Dedifferentiated amniotic fluid mesenchymal stem cell (primary cell): ENCODE measurements at regions not wholly inside any gene's neighbourhood (a gene's known extent, or its start where the extent isn't known, plus 50 kb on each side); places are given as distances from the start of the nearest gene placed in this dataset.
"Not testable (repeated sequence)": the region's sequence is repeated elsewhere in the genome, so short reads cannot be mapped to it uniquely, and the experiment has no call there.

Experiments
- DNase-seq: peaks from one replicate; pipeline ENCODE4 v3.0.0-alpha.2; 2016; ENCODE audit errors: extremely low spot score

- DNase-seq: not testable (repeated sequence)
These were observed 144.7 kb upstream of the CRYM start for GRCh38 chr16:21422824-21423223.

- DNase-seq: not testable (repeated sequence)
These were observed 126.6 kb upstream of the CRYM start for GRCh38 chr16:21404699-21405098.

- DNase-seq: not testable (repeated sequence)
These were observed 119.8 kb upstream of the CRYM start for GRCh38 chr16:21397866-21398265.

- DNase-seq: not testable (repeated sequence)
These were observed 118.5 kb upstream of the CRYM start for GRCh38 chr16:21396545-21396944.

- DNase-seq: not testable (repeated sequence)
These were observed 112.5 kb upstream of the CRYM start for GRCh38 chr16:21390634-21391033.

- DNase-seq: not testable (repeated sequence)
These were observed 111.8 kb upstream of the CRYM start for GRCh38 chr16:21389860-21390259.

GRCh38 chr16:21387757-21388156 is 109.7 kb upstream of the CRYM start:
- not testable (repeated sequence) for DNase-seq

GRCh38 chr16:21386201-21386915 is 108.3 kb upstream of the CRYM start:
- DNase-seq: not testable (repeated sequence)

- DNase-seq: not testable (repeated sequence)
These were observed 105.6 kb upstream of the CRYM start for GRCh38 chr16:21383682-21384081.

- DNase-seq: not testable (repeated sequence)
These were observed 101.6 kb upstream of the CRYM start for GRCh38 chr16:21379645-21380044.

- not testable (repeated sequence) for DNase-seq
These were observed 98.3 kb upstream of the CRYM start for GRCh38 chr16:21376196-21376899.

- not testable (repeated sequence) for DNase-seq
These were observed 97.2 kb upstream of the CRYM start for GRCh38 chr16:21375334-21375733.

GRCh38 chr16:21373454-21373853 is 95.4 kb upstream of the CRYM start:
- DNase-seq: not testable (repeated sequence)

GRCh38 chr16:21372862-21373261 is 94.8 kb upstream of the CRYM start:
- DNase-seq: not testable (repeated sequence)

- DNase-seq: not testable (repeated sequence)
These were observed 94.2 kb upstream of the CRYM start for GRCh38 chr16:21372162-21372835.

GRCh38 chr16:21370791-21371190 is 92.7 kb upstream of the CRYM start:
- not testable (repeated sequence) for DNase-seq

GRCh38 chr16:21368973-21369942 is 91.2 kb upstream of the CRYM start:
- not testable (repeated sequence) for DNase-seq

GRCh38 chr16:21367733-21368421 is 89.8 kb upstream of the CRYM start:
- DNase-seq: not testable (repeated sequence)

- DNase-seq: not testable (repeated sequence)
These were observed 88.9 kb upstream of the CRYM start for GRCh38 chr16:21366998-21367397.

- not testable (repeated sequence) for DNase-seq
These were observed 87.5 kb upstream of the CRYM start for GRCh38 chr16:21365541-21365940.
